AG08395 (cell line): ENCODE measurements at regions not wholly inside any gene's neighbourhood (a gene's known extent, or its start where the extent isn't known, plus 50 kb on each side); places are given as distances from the start of the nearest gene placed in this dataset.
A peak's percentile ranks its signal among the peaks of the same experiment; 100 is the strongest.

ENCODE experiments used
- DNase-seq: peaks from one replicate; pipeline ENCODE4 v3.0.0; 2012; ENCODE audit warnings: mixed read lengths, low spot score

GRCh38 chr9:87156247-87156646 is 208.9 kb upstream of the GAS1 start:
- no peak for DNase-seq

- DNase-seq = no peak
Measured at GRCh38 chr9:87157366-87158031, 210.2 kb upstream of the GAS1 start.

DNA sequence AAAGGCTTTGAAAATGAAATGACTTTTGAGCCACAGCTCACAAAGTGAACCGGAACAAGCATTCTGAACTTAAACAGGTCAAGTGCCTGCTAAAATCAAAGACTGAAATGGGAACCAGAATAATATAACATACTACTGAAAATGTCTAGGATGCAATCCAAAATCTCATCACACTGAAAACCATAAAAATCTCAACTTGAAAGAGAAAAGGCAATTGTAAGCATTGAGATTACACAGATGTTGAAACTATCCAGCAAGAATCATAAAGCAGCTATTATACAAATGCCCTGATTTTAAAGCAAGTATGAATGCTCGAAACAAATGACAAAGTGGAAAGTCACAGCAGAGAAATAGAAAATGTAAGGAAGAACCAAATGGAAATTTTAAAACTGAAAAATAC is 211.5 kb upstream of the GAS1 start:
- no peak for DNase-seq

- no peak for DNase-seq
Measured at GRCh38 chr9:87160148-87161102, 213.1 kb upstream of the GAS1 start.

DNA sequence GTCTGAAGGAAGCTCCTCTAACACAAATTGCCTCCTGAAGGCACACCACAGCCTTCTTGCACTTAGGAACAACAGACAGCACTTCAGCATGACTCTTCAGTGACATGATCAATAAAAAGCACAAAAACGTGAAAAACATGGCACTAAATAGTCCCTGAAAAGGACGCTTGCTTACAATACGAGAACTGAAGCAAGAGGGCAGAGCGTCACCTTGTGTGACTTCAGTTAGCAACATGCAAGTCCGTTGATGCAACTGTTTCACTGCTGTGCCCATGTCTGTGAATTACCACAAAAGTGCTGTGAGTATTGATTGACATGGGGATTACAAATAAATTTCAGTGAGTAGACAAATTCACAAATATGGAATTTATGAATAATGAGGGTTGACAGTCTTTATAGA is 219.9 kb upstream of the GAS1 start:
- DNase-seq = no peak

- DNase-seq = no peak
Measured at GRCh38 chr9:87167582-87167981, 220.3 kb upstream of the GAS1 start.

- DNase-seq = no peak
Measured at GRCh38 chr9:87178302-87178701, 231.0 kb upstream of the GAS1 start.

DNA sequence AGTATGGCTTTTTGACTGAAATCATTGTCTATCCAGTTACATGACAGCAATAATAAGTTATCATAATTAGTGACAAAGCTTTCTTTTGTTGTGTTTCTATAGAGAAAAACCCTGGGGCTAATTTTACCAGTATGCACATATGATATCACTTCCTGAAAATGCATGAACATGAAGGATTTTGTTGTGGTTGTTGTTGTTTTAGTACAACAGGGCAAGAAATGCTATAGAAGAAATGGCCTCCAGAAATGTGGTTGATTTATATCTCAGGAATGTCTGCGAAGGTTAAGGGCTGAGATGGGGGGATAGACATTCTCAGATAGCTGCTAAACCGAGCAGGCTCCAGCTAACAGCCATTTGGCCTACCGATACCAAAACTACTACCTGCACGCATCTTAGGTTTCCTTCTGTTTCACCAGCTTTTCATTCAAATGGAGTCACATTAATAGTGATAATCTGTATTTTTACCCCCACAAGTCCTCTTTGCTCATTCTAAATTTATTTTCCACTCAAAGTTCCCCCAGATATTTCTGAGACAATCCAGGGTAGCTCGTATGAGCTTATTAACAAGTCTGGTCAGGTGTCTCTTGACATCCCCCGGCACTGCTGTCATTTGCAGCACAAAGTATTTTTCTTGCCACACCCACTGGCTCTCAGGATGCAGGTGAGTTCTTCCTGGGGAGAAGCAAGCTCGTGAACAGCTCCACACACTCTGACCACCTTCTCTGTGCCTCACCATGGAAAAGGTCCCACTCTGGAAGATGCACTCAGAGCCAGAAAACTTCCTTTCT is 232.4 kb upstream of the GAS1 start:
- no peak for DNase-seq

DNA sequence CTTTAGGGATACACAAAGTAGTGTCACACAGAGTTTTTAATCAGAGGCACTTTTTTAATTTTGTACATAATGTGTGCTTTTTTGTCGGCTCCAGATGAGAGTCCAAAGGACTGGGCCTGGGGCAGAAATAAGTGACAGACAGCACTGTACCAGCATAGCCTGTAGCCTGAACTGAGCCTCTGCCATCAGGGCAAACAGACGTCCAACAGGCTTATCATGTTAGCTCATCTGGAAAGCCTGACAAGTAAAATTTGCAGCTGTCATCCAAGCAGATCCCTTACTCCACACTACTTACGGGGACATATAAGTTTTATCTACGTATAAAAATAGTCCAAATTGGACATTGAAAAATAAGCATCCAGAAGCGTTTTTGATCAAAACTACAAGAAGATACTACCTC is 233.1 kb upstream of the GAS1 start:
- no peak for DNase-seq

DNA sequence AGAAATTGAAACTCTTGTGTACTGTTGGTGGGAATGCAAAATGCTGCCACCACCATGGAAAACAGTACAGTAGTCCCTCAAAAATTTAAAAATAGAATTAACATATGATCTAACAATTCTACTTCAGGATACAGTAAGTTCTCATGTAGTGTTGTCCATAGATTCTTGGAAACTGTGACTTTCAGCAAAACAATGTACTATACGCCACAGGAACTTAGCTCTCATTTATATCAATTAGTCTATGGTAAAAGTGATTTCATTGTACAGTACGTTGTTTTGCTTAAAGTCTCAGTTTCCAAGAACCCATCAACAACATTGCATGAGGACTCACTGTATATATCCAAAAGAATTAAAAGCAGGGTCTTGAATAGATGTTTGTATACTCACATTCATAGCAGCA is 233.5 kb upstream of the GAS1 start:
- no peak for DNase-seq

GRCh38 chr9:87181670-87182069 is 234.4 kb upstream of the GAS1 start:
- no peak for DNase-seq

GRCh38 chr9:87184956-87185642 is 237.8 kb upstream of the GAS1 start:
- DNase-seq = peak; percentile 28

DNA sequence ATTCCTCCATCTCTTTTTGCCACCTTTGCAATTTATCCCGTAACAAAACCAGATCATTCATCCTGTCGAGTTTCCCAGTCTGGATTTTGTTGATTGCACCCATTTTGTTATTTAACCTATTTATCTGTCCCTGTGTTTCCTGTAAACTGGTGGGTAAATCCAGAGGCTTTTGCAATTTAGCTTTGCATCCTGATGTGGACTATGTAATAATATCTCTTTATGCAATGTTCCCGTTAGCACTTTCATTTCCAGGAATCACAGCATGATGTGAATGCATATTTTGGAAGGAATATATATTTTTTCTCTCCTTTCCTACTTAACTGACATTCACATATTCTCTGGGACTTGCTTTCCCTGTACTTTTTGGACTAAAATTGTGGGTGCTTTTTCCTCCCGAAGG is 240.3 kb upstream of the GAS1 start:
- DNase-seq = no peak

GRCh38 chr9:87189006-87189405 is 241.7 kb upstream of the GAS1 start:
- no peak for DNase-seq

GRCh38 chr9:87193151-87193550 is 245.8 kb upstream of the GAS1 start:
- DNase-seq = no peak

GRCh38 chr9:87193925-87194868 is 246.9 kb upstream of the GAS1 start:
- peak; percentile 78 for DNase-seq

DNA sequence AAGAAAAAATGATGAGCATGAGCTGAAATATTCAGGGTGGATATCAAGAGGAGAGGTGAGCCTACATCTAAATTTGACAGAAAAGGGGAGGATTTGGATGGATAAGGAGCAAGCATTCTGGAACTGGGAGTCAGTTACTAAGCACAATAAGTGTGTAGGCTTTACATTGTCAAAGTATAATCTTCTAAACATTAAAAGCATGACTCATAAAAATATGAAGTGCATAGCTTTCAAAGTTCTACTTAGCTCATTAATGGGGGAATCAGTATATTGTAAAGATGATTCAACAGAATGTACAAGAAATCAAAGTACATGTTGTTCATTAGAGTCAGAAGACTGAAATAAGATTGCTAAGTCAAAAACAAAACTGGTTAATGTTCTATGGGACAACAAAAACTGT is 248.0 kb upstream of the GAS1 start:
- no peak for DNase-seq

- DNase-seq = no peak
Measured at GRCh38 chr9:87197349-87198130, 250.2 kb upstream of the GAS1 start.

GRCh38 chr9:87198716-87199115 is 251.4 kb upstream of the GAS1 start:
- DNase-seq = no peak

DNA sequence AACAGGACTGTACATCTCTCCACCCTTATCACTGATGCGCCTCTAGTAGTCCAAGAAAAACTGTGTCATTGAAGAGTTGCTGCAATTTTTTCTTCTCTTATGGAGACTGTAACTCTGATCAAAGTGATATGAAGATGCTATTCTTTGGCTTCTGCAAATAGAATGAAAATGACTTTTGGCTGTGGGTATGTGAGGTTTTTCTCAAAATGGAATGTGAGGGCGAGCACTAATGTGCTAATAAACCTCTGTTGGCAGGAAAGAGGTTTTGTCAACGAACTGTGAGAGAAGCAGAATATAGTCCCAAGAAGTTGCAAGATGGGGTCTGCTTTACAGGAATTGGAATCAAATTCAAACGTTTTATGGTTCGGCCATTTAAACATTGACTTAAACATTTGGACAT is 252.0 kb upstream of the GAS1 start:
- DNase-seq = no peak
